ENCODE measurements at regions not wholly inside any gene's neighbourhood (a gene's known extent, or its start where the extent isn't known, plus 50 kb on each side); places are given as distances from the start of the nearest gene placed in this dataset.
A peak's percentile ranks its signal among the peaks of the same experiment; 100 is the strongest.

GRCh38 chr18:27825689-27826088 is 351.2 kb downstream of the CDH2 start:
- no peak for DNase-seq

GRCh38 chr18:27824841-27825681 is 351.9 kb downstream of the CDH2 start:
- DNase-seq: no peak

- DNase-seq: no peak
These were observed 352.7 kb downstream of the CDH2 start for GRCh38 chr18:27824275-27824674.

- no peak for DNase-seq
These were observed 353.9 kb downstream of the CDH2 start for GRCh38 chr18:27823053-27823452.

GRCh38 chr18:27808683-27809082 is 368.2 kb downstream of the CDH2 start:
- no peak for DNase-seq

- no peak for DNase-seq
These were observed 373.0 kb downstream of the CDH2 start for GRCh38 chr18:27803957-27804356.

- DNase-seq: no peak
These were observed 379.4 kb downstream of the CDH2 start for GRCh38 chr18:27797484-27797883.

- no peak for DNase-seq
These were observed 382.6 kb downstream of the CDH2 start for GRCh38 chr18:27794181-27794926.

GRCh38 chr18:27793013-27793785 is 383.7 kb downstream of the CDH2 start:
- DNase-seq: no peak

- no peak for DNase-seq
These were observed 387.5 kb downstream of the CDH2 start for GRCh38 chr18:27789406-27789805.

GRCh38 chr18:27787547-27787946 is 389.4 kb downstream of the CDH2 start:
- DNase-seq: no peak

- DNase-seq: peak; percentile 66
These were observed 391.0 kb downstream of the CDH2 start for GRCh38 chr18:27785815-27786471.

- DNase-seq: no peak
These were observed 396.7 kb downstream of the CDH2 start for GRCh38 chr18:27780061-27780745.

GRCh38 chr18:27778925-27779324 is 398.0 kb downstream of the CDH2 start:
- DNase-seq: no peak

- no peak for DNase-seq
These were observed 398.5 kb downstream of the CDH2 start for GRCh38 chr18:27778441-27778840.

- no peak for DNase-seq
These were observed 404.8 kb downstream of the CDH2 start for GRCh38 chr18:27772081-27772480.

GRCh38 chr18:27771571-27771970 is 405.4 kb downstream of the CDH2 start:
- DNase-seq: no peak

- no peak for DNase-seq
These were observed 407.8 kb downstream of the CDH2 start for GRCh38 chr18:27769152-27769551.

GRCh38 chr18:27763936-27764335 is 413.0 kb downstream of the CDH2 start:
- no peak for DNase-seq

GRCh38 chr18:27763341-27763740 is 413.6 kb downstream of the CDH2 start:
- no peak for DNase-seq

GRCh38 chr18:27762054-27762453 is 414.9 kb downstream of the CDH2 start:
- DNase-seq: no peak

GRCh38 chr18:27752944-27753343 is 424.0 kb downstream of the CDH2 start:
- no peak for DNase-seq

Data from NCI-H1436 (cell line).